ENCODE measurements at regions not wholly inside any gene's neighbourhood (a gene's known extent, or its start where the extent isn't known, plus 50 kb on each side); places are given as distances from the start of the nearest gene placed in this dataset.
"Not testable (repeated sequence)": the region's sequence is repeated elsewhere in the genome, so short reads cannot be mapped to it uniquely, and the experiment has no call there.

GRCh38 chr11:106152013-106152412, 74.6 kb downstream of the AASDHPPT start:
- DNase-seq = no peak

- no peak for DNase-seq
These were observed 75.4 kb downstream of the AASDHPPT start for GRCh38 chr11:106152824-106153223.

- peak; percentile 49 for DNase-seq
These were observed 79.0 kb downstream of the AASDHPPT start for GRCh38 chr11:106156290-106156937.

- DNase-seq = no peak
These were observed 80.9 kb downstream of the AASDHPPT start for GRCh38 chr11:106158406-106158805.

- DNase-seq = peak; percentile 42
These were observed 82.4 kb downstream of the AASDHPPT start for GRCh38 chr11:106159836-106160235.

GRCh38 chr11:106160494-106160893, 83.0 kb downstream of the AASDHPPT start:
- no peak for DNase-seq

- DNase-seq = no peak
These were observed 84.5 kb downstream of the AASDHPPT start for GRCh38 chr11:106161775-106162634.

- no peak for DNase-seq
These were observed 89.6 kb downstream of the AASDHPPT start for GRCh38 chr11:106167085-106167484.

GRCh38 chr11:106172386-106172991, 95.0 kb downstream of the AASDHPPT start:
- peak; percentile 74 for DNase-seq

GRCh38 chr11:106173291-106173690, 95.8 kb downstream of the AASDHPPT start:
- no peak for DNase-seq

- not testable (repeated sequence) for DNase-seq
These were observed 96.5 kb downstream of the AASDHPPT start for GRCh38 chr11:106174003-106174402.

- no peak for DNase-seq
These were observed 99.4 kb downstream of the AASDHPPT start for GRCh38 chr11:106176817-106177216.

GRCh38 chr11:106177311-106177710, 99.8 kb downstream of the AASDHPPT start:
- no peak for DNase-seq

GRCh38 chr11:106178361-106178760, 100.9 kb downstream of the AASDHPPT start:
- DNase-seq = no peak

GRCh38 chr11:106179048-106179447, 101.6 kb downstream of the AASDHPPT start:
- DNase-seq = no peak

- DNase-seq = no peak
These were observed 109.2 kb downstream of the AASDHPPT start for GRCh38 chr11:106186630-106187029.

- DNase-seq = no peak
These were observed 110.5 kb downstream of the AASDHPPT start for GRCh38 chr11:106187860-106188456.

GRCh38 chr11:106193956-106194355, 116.5 kb downstream of the AASDHPPT start:
- no peak for DNase-seq

- DNase-seq = no peak
These were observed 120.0 kb downstream of the AASDHPPT start for GRCh38 chr11:106197438-106197837.

GRCh38 chr11:106202935-106203620, 125.6 kb downstream of the AASDHPPT start:
- DNase-seq = no peak

- no peak for DNase-seq
These were observed 131.3 kb downstream of the AASDHPPT start for GRCh38 chr11:106208760-106209159.

GRCh38 chr11:106212081-106212480, 134.6 kb downstream of the AASDHPPT start:
- no peak for DNase-seq

Data from skin of body (tissue), 1 donor.